HEK293 (cell line): ENCODE measurements at regions not wholly inside any gene's neighbourhood (a gene's known extent, or its start where the extent isn't known, plus 50 kb on each side); places are given as distances from the start of the nearest gene placed in this dataset.

ENCODE experiments used
- BCL11B ChIP-seq: fragments of 450-650 bp; formaldehyde crosslinking; IDR thresholded peaks from 2 replicates; pipeline ENCODE4 v1.5.1; 2016; ENCODE audit warnings: low read depth, missing biosample characterization, missing genetic modification characterization
- CTCF ChIP-seq: fragments of 450-650 bp; formaldehyde crosslinking; IDR thresholded peaks from 2 replicates; pipeline ENCODE4 v1.5.1; 2016; ENCODE audit warnings: missing biosample characterization, missing genetic modification characterization
- IKZF3 ChIP-seq: fragments of 450-650 bp; IDR thresholded peaks from 2 replicates; pipeline ENCODE4 v1.5.0; 2018; ENCODE audit warnings: missing biosample characterization, mild to moderate bottlenecking, missing genetic modification characterization, moderate library complexity
- MZF1 ChIP-seq: fragments of 450-650 bp; formaldehyde crosslinking; IDR thresholded peaks from 2 replicates; pipeline ENCODE4 v1.5.1; 2017; ENCODE audit warnings: missing biosample characterization, missing genetic modification characterization, borderline replicate concordance
- ZFP3 ChIP-seq: fragments of 450-650 bp; formaldehyde crosslinking; IDR thresholded peaks from 2 replicates; pipeline ENCODE4 v1.5.1; 2016; ENCODE audit warnings: low read depth, missing biosample characterization, missing genetic modification characterization
- ZNF24 ChIP-seq: fragments of 450-650 bp; formaldehyde crosslinking; IDR thresholded peaks from 2 replicates; pipeline ENCODE4 v1.5.1; 2016; ENCODE audit warnings: missing biosample characterization, missing genetic modification characterization
- ZNF473 ChIP-seq: fragments of 450-650 bp; formaldehyde crosslinking; IDR thresholded peaks from 2 replicates; pipeline ENCODE4 v1.5.1; 2017; ENCODE audit warnings: missing biosample characterization, missing genetic modification characterization
- ZNF488 ChIP-seq: fragments of 450-650 bp; formaldehyde crosslinking; IDR thresholded peaks from 2 replicates; pipeline ENCODE4 v1.5.1; 2016; ENCODE audit warnings: missing biosample characterization, missing genetic modification characterization
- ZNF701 ChIP-seq: fragments of 450-650 bp; formaldehyde crosslinking; IDR thresholded peaks from 2 replicates; pipeline ENCODE4 v1.5.1; 2016; ENCODE audit warnings: missing biosample characterization, missing genetic modification characterization

GRCh38 chr6:86856379-86856778 lies 80.9 kb upstream of the HTR1E start:
- TF ChIP-seq ZFP3 = no peak
- TF ChIP-seq ZNF24 (tag by site-specific recombination) = no peak
- no peak for TF ChIP-seq IKZF3 (tag by site-specific recombination)
- no peak for TF ChIP-seq ZNF488 (tag by site-specific recombination)
- TF ChIP-seq CTCF (tag by site-specific recombination) = no peak
- no peak for TF ChIP-seq MZF1 (tag by site-specific recombination)
- TF ChIP-seq ZNF701 (tag by site-specific recombination) = no peak
- TF ChIP-seq ZNF473 (tag by site-specific recombination) = no peak
- no peak for TF ChIP-seq BCL11B (tag by site-specific recombination)
